Posterior vena cava (tissue), 2 donors: ENCODE measurements at regions not wholly inside any gene's neighbourhood (a gene's known extent, or its start where the extent isn't known, plus 50 kb on each side); places are given as distances from the start of the nearest gene placed in this dataset.
"Not testable (repeated sequence)": the region's sequence is repeated elsewhere in the genome, so short reads cannot be mapped to it uniquely, and the experiment has no call there.

Experiments
- DNase-seq: peaks from one replicate; pipeline ENCODE4 v3.0.0-alpha.2; 2020; ENCODE audit warnings: low spot score
- intact Hi-C, 2 donors: fragments of 100-400 bp; cut with DNase I; formaldehyde crosslinking; loops; one replicate each; pipeline versions ENCODE4 v1.14.1 to v1.14.2; 2022 to 2023
- donor health status: DM: yes; HTN: yes; CAD: no.
- donor health status: DM: yes; HTN: yes; CAD: no.

DNA sequence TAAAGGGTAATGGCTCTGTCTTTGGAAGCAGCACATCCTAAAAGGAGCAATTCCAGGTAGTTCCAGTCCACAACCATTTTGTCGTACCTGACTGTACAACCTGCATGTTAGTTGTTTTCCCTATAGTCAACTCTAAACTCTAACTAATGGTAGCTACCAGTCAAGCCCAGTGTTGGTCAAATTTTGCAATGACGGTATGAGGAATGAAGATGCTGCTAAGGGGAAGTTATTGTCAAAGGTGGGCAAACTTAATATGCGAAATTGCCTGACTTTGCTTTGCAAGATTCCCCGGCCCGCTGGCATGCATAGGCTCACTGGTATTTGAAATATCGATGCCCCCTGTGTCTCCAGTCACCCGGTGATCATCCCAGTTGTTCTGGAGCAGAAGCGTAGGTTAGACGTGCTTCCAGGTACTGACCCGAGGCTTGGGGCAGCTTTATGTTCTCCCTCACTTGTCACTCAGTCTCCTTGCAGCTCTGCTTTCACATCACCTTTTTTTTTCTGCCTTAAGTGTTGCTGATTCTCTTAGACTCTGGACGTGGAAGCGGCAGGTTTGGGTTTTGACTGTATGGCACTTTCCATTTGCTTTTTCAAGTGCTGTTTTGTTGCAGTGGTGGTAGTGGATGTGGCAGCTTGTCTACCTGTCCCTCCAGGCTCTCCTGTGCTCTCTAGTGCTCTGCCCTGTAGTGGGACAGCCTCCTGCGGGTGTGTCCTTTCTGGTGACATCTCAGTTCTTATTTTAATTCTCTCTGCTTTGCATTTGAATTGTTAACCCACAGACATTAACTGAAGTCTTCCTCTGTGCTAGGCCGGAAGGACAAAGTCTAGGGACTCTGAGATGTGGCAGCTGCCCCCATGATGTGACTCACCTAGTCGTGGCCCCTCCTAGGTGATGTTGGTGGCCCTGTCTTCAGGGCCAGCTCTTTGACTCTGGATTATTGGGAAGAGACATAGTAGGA, 95.8 kb upstream of the UMPS start:
- DNase-seq: no peak
- intact Hi-C loops: no loop called here

DNA sequence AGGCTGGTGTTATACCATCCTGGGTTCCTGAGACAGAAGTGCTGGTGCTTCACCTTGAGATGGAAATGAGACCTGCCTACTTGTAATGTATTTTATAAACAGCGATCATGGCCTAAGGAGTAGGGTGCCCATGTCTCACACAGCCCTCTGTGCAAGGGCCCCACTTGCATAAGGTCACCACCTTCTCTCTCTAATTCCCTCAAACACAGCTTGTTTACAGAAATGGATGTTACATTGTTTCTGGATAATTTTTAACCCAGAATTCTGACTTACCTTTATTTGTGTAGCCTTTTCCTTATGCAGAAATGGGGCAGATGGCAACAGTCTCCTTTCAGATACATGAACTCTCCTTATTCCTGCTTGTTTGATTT, 95.1 kb upstream of the UMPS start:
- intact Hi-C loops: no loop called here
- no peak for DNase-seq

DNA sequence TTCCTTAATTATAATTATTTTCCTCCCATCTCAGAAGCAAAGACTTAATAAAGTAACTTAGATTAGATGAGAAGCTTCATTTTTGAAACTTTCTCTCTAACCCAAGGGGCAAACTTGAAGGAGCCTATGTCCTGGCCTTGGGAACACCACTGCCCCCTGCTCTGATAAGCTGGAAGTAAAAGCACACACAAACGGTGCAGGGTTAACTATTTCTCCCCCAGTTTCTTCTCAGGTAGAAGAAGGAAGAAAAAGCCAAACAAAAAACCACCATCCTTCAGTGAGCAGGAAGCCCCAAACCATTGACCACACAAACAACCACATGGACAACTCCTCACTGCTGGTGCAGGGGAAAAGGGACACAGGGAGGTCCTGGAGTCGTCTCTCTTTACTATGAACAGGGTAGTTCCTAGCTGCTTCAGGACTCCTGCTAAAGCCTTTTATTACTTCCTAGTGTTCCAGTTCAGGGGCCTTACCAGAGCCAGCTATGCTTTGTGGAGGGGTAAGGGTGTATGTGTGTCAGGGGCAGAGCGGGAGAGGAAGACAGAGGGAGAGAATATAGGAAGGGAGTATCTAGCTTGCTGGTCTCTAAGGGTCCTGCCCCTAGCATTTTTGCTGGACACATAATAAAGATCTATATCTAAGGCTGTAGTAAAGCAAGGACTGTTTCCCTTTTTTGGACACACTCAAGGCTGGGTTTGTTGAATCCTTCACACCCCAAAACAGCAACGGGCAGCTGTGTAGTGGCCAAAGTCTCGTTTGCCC, 94.0 kb upstream of the UMPS start:
- intact Hi-C loops: no loop called here
- DNase-seq: no peak

DNA sequence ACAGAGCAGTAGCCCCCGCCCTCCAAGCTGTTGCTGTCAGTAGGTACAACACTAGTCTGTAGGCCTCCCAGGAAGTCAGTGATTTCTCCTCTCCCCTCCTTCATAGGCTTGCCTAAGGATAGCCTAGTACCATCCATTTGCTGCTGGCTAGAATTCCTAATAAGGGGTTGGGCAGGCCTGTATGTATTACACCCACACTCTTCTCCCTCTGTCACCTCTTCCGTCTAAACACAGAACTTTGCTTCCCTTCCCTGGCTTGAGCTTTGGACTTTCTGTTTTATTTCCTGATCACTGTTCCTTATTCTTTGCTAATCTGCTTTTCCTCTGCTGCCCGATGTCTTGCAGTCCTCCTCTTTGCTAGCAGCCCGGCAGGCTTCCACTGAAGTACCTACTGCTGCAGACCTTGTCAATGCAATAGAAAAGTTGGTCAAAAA, 93.4 kb upstream of the UMPS start:
- DNase-seq: no peak
- intact Hi-C loops: no loop called here

- intact Hi-C loops: no loop called here
- DNase-seq: no peak
These were observed 90.6 kb upstream of the UMPS start for GRCh38 chr3:124639406-124640237.

GRCh38 chr3:124640635-124641306, 89.5 kb upstream of the UMPS start:
- intact Hi-C loops: no loop called here

GRCh38 chr3:124643453-124643852, 86.8 kb upstream of the UMPS start:
- no peak for DNase-seq
- intact Hi-C loops: no loop called here

More at GRCh38 chr3:124640635-124641306, 89.5 kb upstream of the UMPS start:
- no peak for DNase-seq

- intact Hi-C loops, DNase-seq: not testable (repeated sequence)
These were observed 84.1 kb upstream of the UMPS start for GRCh38 chr3:124646186-124646585.

- intact Hi-C loops: no loop called here
- DNase-seq: no peak
These were observed 81.7 kb upstream of the UMPS start for GRCh38 chr3:124648551-124648950.

GRCh38 chr3:124650798-124651197, 79.5 kb upstream of the UMPS start:
- intact Hi-C loops: no loop called here
- DNase-seq: no peak

DNA sequence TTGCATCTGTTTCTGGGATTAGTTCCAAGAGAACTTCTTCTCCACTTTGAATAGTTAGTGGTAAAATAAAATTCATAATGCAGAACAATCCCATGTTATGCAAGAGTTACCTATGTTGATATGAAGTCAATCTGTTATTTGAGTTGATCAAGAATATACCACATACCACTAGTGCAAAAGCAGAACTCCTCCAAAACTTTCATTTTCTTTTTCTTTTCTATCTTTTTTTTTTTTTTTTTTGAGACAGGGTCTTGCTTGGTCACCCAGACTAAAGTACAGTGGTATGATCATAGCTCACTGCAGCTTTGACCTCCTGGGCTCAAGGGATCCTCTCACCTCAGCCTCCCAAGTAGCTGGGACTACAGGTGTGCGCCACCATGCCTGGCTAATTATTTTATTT, 78.8 kb upstream of the UMPS start:
- DNase-seq, intact Hi-C loops: not testable (repeated sequence)

GRCh38 chr3:124652009-124652408, 78.2 kb upstream of the UMPS start:
- intact Hi-C loops: no loop called here
- DNase-seq: no peak

DNA sequence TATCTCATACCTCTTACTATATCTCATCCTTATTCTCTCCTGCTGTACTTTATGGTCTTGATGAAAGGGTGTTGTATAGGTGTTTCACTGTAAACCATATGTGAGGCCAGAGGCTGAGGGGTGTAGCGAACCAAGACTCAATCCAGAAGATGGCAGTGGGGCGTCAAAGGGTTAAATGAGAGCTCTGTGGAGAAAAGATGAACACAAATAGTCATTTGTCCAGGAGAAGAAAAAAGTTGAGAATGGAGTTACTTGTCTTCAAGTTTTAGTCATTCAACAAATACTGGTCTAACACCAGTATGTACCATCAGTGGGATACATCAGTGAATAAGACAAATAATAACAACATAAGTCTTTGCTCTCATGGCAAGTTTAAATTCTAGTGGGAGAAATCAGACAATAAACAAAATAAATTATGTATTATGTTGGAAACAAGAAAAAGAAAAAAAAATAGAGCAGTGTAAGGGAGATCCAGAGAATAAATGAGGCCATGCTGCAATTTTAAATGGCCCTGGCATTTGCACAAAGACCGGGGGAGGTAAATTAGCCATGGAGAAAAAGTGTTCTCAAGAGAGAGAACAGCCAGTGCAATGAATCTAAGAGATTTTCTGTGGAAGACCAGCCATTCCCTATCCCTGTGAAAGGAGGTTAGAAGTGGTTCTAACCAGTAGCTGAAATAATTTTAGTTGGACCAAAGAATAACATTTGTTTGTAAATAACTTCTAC, 77.0 kb upstream of the UMPS start:
- intact Hi-C loops: no loop called here
- no peak for DNase-seq

- no peak for DNase-seq
- intact Hi-C loops: no loop called here
These were observed 76.3 kb upstream of the UMPS start for GRCh38 chr3:124653797-124654469.

DNA sequence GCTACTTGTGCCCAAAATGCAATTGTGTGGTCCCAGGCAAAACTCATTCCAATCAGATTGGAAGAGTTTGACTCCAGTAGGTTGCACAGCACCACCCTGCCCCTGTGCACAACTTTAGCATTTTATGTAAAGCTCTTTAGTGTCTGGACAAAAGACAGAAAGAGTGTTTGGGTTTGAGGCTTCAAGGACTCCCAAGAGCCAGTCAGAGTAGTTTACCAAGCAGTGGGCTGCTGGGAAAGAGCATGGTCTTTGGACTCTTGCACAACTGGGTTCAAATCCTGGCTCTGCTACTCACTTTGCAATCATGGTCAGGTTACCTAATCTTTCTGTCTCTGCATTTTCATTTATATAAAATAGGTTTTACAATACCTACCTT, 75.8 kb upstream of the UMPS start:
- intact Hi-C loops: no loop called here

GRCh38 chr3:124656531-124656930, 73.7 kb upstream of the UMPS start:
- no peak for DNase-seq
- intact Hi-C loops: no loop called here

More for the DNA sequence above, 75.8 kb upstream of the UMPS start:
- DNase-seq: no peak

GRCh38 chr3:124657138-124657537, 73.1 kb upstream of the UMPS start:
- intact Hi-C loops: no loop called here
- no peak for DNase-seq

DNA sequence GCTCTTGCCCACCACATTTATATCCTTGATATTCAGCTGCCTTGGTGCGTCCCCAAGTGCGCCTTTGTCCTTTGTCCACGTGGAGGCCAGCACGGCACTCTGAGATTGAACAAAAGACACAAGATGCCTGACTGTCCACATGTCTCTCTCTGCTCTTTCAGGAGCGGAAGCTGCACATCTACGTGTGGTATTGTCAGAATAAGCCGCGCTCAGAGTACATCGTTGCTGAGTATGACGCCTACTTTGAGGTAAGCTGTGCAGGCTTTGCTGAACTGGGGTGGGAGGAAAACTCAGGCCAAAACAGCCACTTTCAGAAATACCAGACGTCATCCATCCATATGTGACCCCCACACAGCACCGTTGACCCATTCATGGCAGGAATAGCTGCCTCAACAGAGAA, 72.0 kb upstream of the UMPS start:
- no peak for DNase-seq
- intact Hi-C loops: no loop called here
